Mesenchymal stem cell (in vitro differentiated cells and primary cell): ENCODE measurements at regions not wholly inside any gene's neighbourhood (a gene's known extent, or its start where the extent isn't known, plus 50 kb on each side); places are given as distances from the start of the nearest gene placed in this dataset.

Source experiments
- DNase-seq: peaks from one replicate; pipeline ENCODE4 v3.0.0-alpha.2; 2013
- H2AFZ ChIP-seq: one replicate; pipeline ENCODE4 v1.6.1; 2013; ENCODE audit warnings: low read depth, mild to moderate bottlenecking, control low read depth, inconsistent platforms, low read length, moderate library complexity
- H2AK5ac ChIP-seq: 2 replicates; pipeline ENCODE4 v1.6.1; 2013; ENCODE audit warnings: low read length, moderate library complexity, mild to moderate bottlenecking, inconsistent platforms; ENCODE audit not compliant: severe bottlenecking
- H2BK120ac ChIP-seq: one replicate; pipeline ENCODE4 v1.6.1; 2013; ENCODE audit warnings: low read depth, mild to moderate bottlenecking, inconsistent platforms, low read length, moderate library complexity
- H2BK12ac ChIP-seq, 2 experiments: one replicate each; pipeline ENCODE4 v1.6.1; 2013; ENCODE audit warnings: inconsistent platforms in 2 of 2, low read length in 2 of 2, mild to moderate bottlenecking in 2 of 2, moderate library complexity in 2 of 2, control low read depth in 1 of 2
- H2BK15ac ChIP-seq: one replicate; pipeline ENCODE4 v1.6.1; 2013; ENCODE audit warnings: mild to moderate bottlenecking, low read depth, inconsistent platforms; ENCODE audit not compliant: poor library complexity, severe bottlenecking
- H2BK5ac ChIP-seq: 2 replicates; pipeline ENCODE4 v1.6.1; 2013; ENCODE audit warnings: low read depth, mild to moderate bottlenecking, low read length, control low read depth, inconsistent platforms; ENCODE audit not compliant: poor library complexity, severe bottlenecking
- H3K14ac ChIP-seq, 2 experiments: one replicate each; pipeline ENCODE4 v1.6.1; 2013; ENCODE audit warnings: inconsistent platforms in 2 of 2, low read length in 2 of 2, control low read depth in 1 of 2, mild to moderate bottlenecking in 1 of 2, moderate library complexity in 1 of 2
- H3K18ac ChIP-seq, 2 experiments: one replicate each; pipeline ENCODE4 v1.6.1; 2013; ENCODE audit warnings: inconsistent platforms in 2 of 2, low read length in 2 of 2, control low read depth in 1 of 2, low read depth in 1 of 2, mild to moderate bottlenecking in 1 of 2
- H3K23ac ChIP-seq, 2 experiments: one replicate each; pipeline ENCODE4 v1.6.1; 2013; ENCODE audit warnings: inconsistent platforms in 2 of 2, low read length in 2 of 2, mild to moderate bottlenecking in 2 of 2, moderate library complexity in 2 of 2, control low read depth in 1 of 2
- H3K27ac ChIP-seq: 2 replicates; pipeline ENCODE4 v1.5.1; 2013; ENCODE audit warnings: mild to moderate bottlenecking, moderate library complexity, low read length, control low read depth, inconsistent platforms; ENCODE audit not compliant: poor library complexity, severe bottlenecking
- H3K27me3 ChIP-seq, 2 experiments: 2 replicates each; pipeline versions ENCODE4 v1.6.1 to v1.7.0; 2013; ENCODE audit warnings: low read length in 2 of 2, mild to moderate bottlenecking in 2 of 2, moderate library complexity in 2 of 2, control low read depth in 1 of 2, inconsistent platforms in 1 of 2; ENCODE audit not compliant: control insufficient read depth in 1 of 2, insufficient read depth in 1 of 2
- H3K36me3 ChIP-seq, 2 experiments: 2 replicates each; pipeline versions ENCODE4 v1.6.1 to v1.7.0; 2013; ENCODE audit warnings: low read length in 2 of 2, control low read depth in 1 of 2, inconsistent platforms in 1 of 2, low read depth in 1 of 2, mild to moderate bottlenecking in 1 of 2; ENCODE audit not compliant: insufficient read depth in 2 of 2, control insufficient read depth in 1 of 2
- H3K4ac ChIP-seq, 2 experiments: one replicate each; pipeline ENCODE4 v1.6.1; 2013; ENCODE audit warnings: inconsistent platforms in 2 of 2, low read length in 2 of 2, mild to moderate bottlenecking in 2 of 2, moderate library complexity in 2 of 2, control low read depth in 1 of 2, low read depth in 1 of 2
- H3K4me1 ChIP-seq: 2 replicates; pipeline ENCODE4 v1.6.1; 2013; ENCODE audit warnings: low read depth, low read length, control low read depth; ENCODE audit not compliant: control insufficient read depth, insufficient read depth
- H3K4me2 ChIP-seq: 2 replicates; pipeline ENCODE4 v1.6.1; 2013; ENCODE audit warnings: low read length, mild to moderate bottlenecking, inconsistent platforms; ENCODE audit not compliant: poor library complexity, severe bottlenecking
- H3K4me3 ChIP-seq, 2 experiments: 2 replicates each; pipeline versions ENCODE4 v1.5.1 to v1.7.0; 2013; ENCODE audit warnings: low read length in 2 of 2, mild to moderate bottlenecking in 2 of 2, control low read depth in 1 of 2, low read depth in 1 of 2; ENCODE audit not compliant: insufficient read depth in 1 of 2
- H3K79me1 ChIP-seq: replicated peaks from 2 replicates; pipeline ENCODE4 v1.6.1; 2013; ENCODE audit warnings: mild to moderate bottlenecking, control low read depth, low read length, inconsistent platforms; ENCODE audit not compliant: poor library complexity, severe bottlenecking
- H3K9ac ChIP-seq: 2 replicates; pipeline ENCODE4 v1.7.0; 2013; ENCODE audit warnings: mild to moderate bottlenecking, low read length, moderate library complexity
- H3K9me3 ChIP-seq: 2 replicates; pipeline ENCODE4 v1.7.0; 2013; ENCODE audit warnings: mild to moderate bottlenecking, low read length; ENCODE audit not compliant: control insufficient read depth
- H4K8ac ChIP-seq: one replicate; pipeline ENCODE4 v1.6.1; 2013; ENCODE audit warnings: inconsistent platforms, mild to moderate bottlenecking, low read length, moderate library complexity
- H4K91ac ChIP-seq: one replicate; pipeline ENCODE4 v1.6.1; 2013; ENCODE audit warnings: mild to moderate bottlenecking, low read length, inconsistent platforms
- whole genome bisulfite sequencing: methylation state at CpG from one replicate; pipeline ENCODE4 v1.1.7; 2013; ENCODE audit warnings: mixed read lengths; 5-methylcytosine and 5-hydroxymethylcytosine counted together

- DNase-seq, result no peak
- no peak overlapping the region for H2AK5ac ChIP-seq
- H4K8ac ChIP-seq, result no peak overlapping the region
- no peak overlapping the region for H3K14ac ChIP-seq
- no peak overlapping the region for H2BK120ac ChIP-seq
- H3K79me1 ChIP-seq, result no peaks in the 10 kb centered on the region
- H3K36me3 ChIP-seq, result no peaks in the 10 kb centered on the region
- no peak overlapping the region for H3K18ac ChIP-seq
- H2AFZ ChIP-seq, result no peak overlapping the region
- 95% methylated on average over 3 of the region's 3 CpGs for WGBS
- no peaks in the 10 kb centered on the region for H3K9me3 ChIP-seq
- no peak overlapping the region for H4K91ac ChIP-seq
- peaks cover 15% of the 10 kb centered on the region for H3K4me1 ChIP-seq
- no peak overlapping the region for H3K4ac ChIP-seq
- H3K27me3 ChIP-seq, result peaks cover 0 to 5% of the 10 kb centered on the region in 2 experiments
- H2BK15ac ChIP-seq, result no peak overlapping the region
- H2BK12ac ChIP-seq, result no peak overlapping the region
- H2BK5ac ChIP-seq, result no peak overlapping the region
- H3K23ac ChIP-seq, result no peak overlapping the region
- H3K27ac ChIP-seq, result no peak overlapping the region
- no peak overlapping the region for H3K4me2 ChIP-seq
- no peak overlapping the region for H3K9ac ChIP-seq
- H3K4me3 ChIP-seq, result no peak overlapping the region
Measured at GRCh38 chr20:40561187-40561586, 127.8 kb downstream of the MAFB start.

DNA sequence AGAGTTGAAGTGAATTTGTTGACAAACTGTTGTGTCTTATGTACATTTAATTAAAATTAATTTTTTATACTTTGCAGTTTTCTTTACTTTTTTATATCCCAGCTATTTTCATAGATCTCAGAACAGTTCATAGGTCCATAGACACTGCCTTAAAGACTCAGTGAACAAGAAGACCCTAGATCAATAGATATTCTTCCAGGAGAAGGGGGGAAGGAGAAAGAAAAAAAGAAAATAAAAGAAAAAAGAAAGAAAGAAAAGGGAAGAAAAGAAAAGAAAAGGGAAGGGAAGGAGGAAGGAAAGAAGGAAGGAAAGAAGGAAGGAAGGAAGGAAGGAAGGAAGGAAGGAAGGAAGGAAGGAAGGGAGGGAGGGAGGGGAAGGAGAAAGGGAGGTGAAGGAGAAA lies 130.8 kb downstream of the MAFB start:
- Histone ChIP-seq H2AFZ (no peak overlapping the region), H3K23ac (no peak overlapping the region), H3K9me3 (peaks cover 15% of the 10 kb centered on the region), H3K79me1 (no peaks in the 10 kb centered on the region), H3K4me3 (no peak overlapping the region), H4K8ac (no peak overlapping the region), H3K36me3 (no peaks in the 10 kb centered on the region), H3K14ac (no peak overlapping the region), H3K18ac (no peak overlapping the region), H2AK5ac (no peak overlapping the region), H3K4ac (no peak overlapping the region), H2BK120ac (no peak overlapping the region), H2BK5ac (no peak overlapping the region), H2BK15ac (no peak overlapping the region), H2BK12ac (no peak overlapping the region), H4K91ac (no peak overlapping the region), H3K4me2 (no peak overlapping the region), H3K27me3 (peaks cover 0 to 3% of the 10 kb centered on the region in 2 experiments), H3K27ac (no peak overlapping the region), H3K9ac (no peak overlapping the region), H3K4me1 (peaks cover 4% of the 10 kb centered on the region)
- no peak for DNase-seq

DNA sequence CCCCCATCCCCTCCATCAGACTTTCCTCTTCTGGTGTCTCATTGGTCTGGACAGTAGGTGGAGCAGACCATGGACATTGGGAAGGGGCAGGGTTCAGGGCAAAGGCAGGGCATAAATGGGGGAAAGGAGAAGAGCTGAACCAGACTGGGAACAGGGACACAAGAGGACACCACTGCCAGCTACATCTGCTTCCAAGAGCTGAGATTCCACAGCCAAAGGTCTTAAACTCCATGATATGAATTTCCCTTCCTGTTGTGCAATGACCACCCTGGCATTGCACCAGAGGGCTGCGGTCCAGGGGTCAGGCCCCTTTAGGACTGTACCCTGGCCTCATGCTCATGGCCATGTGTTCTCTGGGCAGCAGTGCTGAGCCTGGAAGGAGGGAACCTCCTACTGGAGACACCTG lies 137.9 kb downstream of the MAFB start:
- WGBS, result 87% methylated on average over 1 of the region's 1 CpG
- Histone ChIP-seq H3K4me1 (no peaks in the 10 kb centered on the region), H3K36me3 (no peaks in the 10 kb centered on the region), H3K18ac (no peak overlapping the region), H3K4me2 (no peak overlapping the region), H2BK120ac (no peak overlapping the region), H3K27me3 (peaks cover 0 to 5% of the 10 kb centered on the region in 2 experiments), H3K14ac (peak overlapping the region in 1 of 2 experiments; percentile 70), H3K27ac (no peak overlapping the region), H2BK12ac (peak overlapping the region; percentile 3 to 31), H3K79me1 (no peaks in the 10 kb centered on the region), H2AFZ (no peak overlapping the region), H3K23ac (no peak overlapping the region), H3K9ac (no peak overlapping the region), H2BK15ac (no peak overlapping the region), H4K91ac (no peak overlapping the region), H2AK5ac (no peak overlapping the region), H3K4me3 (no peak overlapping the region), H3K9me3 (peaks cover 14% of the 10 kb centered on the region), H4K8ac (no peak overlapping the region), H3K4ac (no peak overlapping the region), H2BK5ac (no peak overlapping the region)
- no peak for DNase-seq

- H2BK12ac ChIP-seq, result no peak overlapping the region
- H3K4me1 ChIP-seq, result no peaks in the 10 kb centered on the region
- no peak overlapping the region for H3K18ac ChIP-seq
- WGBS, result 15% methylated on average over 2 of the region's 2 CpGs
- no peak overlapping the region for H2AK5ac ChIP-seq
- no peaks in the 10 kb centered on the region for H3K9me3 ChIP-seq
- no peak overlapping the region for H4K91ac ChIP-seq
- H4K8ac ChIP-seq, result no peak overlapping the region
- H2BK5ac ChIP-seq, result no peak overlapping the region
- H2BK120ac ChIP-seq, result no peak overlapping the region
- H2AFZ ChIP-seq, result no peak overlapping the region
- no peaks in the 10 kb centered on the region for H3K36me3 ChIP-seq
- no peak overlapping the region for H2BK15ac ChIP-seq
- H3K4ac ChIP-seq, result no peak overlapping the region
- no peak overlapping the region for H3K14ac ChIP-seq
- H3K4me3 ChIP-seq, result no peak overlapping the region
- no peak overlapping the region for H3K4me2 ChIP-seq
- no peak overlapping the region for H3K27ac ChIP-seq
- no peak overlapping the region for H3K23ac ChIP-seq
- peaks cover 0 to 4% of the 10 kb centered on the region in 2 experiments for H3K27me3 ChIP-seq
- DNase-seq, result no peak
- H3K79me1 ChIP-seq, result no peaks in the 10 kb centered on the region
- no peak overlapping the region for H3K9ac ChIP-seq
Measured at GRCh38 chr20:40547483-40548091, 141.4 kb downstream of the MAFB start.
